T-helper 2 cell (primary cell): ENCODE measurements at regions not wholly inside any gene's neighbourhood (a gene's known extent, or its start where the extent isn't known, plus 50 kb on each side); places are given as distances from the start of the nearest gene placed in this dataset.
A peak's percentile ranks its signal among the peaks of the same experiment; 100 is the strongest.

ENCODE experiments used
- DNase-seq, 5 experiments: peaks; one replicate each; pipeline versions ENCODE4 v3.0.0 to v3.0.0-alpha.2; 2012 to 2022

DNA sequence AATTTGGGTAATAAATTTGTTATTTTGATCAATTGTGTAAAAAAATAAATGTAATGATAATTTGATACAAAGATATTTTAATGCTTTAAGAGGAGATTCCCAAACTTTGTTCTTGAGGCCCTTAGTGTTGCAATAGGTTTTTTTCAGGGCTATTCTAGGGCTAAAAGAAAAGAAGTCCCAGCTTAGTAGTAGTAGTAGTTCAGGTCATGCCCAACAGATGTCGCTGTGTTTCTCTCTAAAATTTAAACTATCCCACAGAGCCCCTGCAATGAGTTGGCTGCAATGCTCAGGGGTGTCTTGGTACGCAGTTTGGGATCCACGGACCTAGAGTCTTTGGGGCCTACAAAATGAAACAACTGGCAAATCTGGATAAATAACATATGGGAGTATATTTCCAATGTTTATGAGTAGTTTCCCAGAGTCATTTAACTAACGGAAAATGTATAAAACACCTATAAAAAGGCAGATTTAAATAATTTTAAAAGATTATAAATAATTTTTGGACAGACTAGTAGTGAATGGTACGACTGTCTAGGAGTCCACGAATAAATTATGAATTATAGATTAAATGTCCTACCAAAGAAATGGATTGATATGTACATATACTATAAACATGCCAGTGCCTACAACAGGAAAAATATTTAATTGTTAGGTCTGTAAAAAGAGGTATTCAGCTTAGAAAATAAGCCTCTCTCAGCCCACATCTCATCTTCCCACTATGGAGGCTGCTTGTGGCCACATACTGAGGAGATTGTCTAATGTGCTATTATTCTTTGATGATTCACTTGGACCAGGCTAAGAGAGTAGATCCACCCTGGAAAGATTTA, 228.5 kb upstream of the PMFBP1 start:
- peak in 1 of 5 experiments; percentile 14 for DNase-seq

DNA sequence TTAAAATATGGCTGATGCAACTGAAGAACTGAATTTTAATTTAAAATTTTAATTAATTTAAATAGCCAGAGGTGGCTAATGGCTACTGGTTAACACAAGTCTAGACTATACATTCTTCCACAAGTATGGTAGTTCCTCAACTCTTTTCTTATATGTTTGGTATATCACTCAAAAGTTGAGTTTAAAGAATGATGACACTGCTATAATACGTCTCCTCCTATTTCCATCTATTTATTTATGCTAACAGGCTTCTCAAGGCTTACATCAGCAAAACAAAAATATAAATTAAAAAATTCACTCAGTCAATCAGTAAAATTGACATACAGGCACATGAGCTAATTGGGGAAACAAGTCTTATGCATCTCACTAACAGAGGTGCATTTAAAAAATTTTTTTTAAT, 227.9 kb upstream of the PMFBP1 start:
- no peak for DNase-seq

DNA sequence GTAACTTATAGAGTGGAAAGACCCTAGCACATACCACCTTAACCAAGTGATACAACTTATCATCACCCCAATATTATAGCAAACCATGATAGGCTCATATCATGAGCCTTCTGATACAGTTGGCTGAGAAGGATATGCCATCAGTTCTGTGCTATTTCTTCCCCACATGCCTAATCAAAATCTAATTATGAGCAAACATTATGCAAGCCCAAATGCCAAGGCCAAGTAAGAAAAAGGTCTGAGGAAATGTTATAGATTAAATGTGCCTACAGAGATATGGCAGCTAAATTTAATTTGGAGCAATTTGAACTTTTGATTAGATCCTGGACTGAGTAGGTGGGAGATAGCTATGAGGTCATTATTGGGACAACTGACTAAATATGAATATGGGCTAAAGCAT, 225.9 kb upstream of the PMFBP1 start:
- DNase-seq: no peak

DNA sequence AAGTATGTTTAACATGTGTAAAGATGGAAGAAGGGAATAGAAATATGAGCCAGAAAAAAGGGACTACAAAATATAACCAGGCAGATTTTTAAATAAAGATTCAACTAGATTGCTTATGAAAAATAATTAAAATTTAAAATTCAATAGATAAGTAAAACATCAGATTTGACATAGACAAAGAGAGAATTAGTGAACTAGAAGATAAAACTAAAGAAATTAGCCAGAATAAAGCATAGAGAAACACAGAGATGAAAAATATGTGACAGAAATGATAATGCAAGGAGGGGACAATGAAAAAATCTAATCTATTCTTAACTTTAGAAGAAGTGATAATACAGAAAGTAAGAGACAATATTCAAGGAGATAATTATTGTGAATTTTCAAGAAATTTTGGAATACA, 222.6 kb upstream of the PMFBP1 start:
- DNase-seq: no peak

DNA sequence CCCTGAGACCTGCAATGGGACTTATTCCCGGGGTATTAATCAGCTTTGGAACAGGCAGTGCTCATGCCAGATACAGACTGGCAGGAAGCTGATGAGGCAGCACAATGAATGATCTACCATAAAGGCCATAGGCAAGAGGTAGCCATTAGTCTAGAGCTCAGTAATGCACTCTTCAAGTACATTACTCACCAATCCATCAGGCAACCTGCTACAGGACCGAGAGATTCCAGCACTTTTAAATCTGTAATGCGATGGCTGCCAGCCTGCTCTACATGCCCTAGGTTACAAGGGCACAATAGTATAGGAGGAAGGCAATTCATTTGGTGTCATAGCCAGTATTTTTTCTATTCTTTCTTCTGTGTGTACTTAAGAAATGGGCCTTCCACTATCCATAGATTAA, 217.8 kb upstream of the PMFBP1 start:
- no peak for DNase-seq

DNA sequence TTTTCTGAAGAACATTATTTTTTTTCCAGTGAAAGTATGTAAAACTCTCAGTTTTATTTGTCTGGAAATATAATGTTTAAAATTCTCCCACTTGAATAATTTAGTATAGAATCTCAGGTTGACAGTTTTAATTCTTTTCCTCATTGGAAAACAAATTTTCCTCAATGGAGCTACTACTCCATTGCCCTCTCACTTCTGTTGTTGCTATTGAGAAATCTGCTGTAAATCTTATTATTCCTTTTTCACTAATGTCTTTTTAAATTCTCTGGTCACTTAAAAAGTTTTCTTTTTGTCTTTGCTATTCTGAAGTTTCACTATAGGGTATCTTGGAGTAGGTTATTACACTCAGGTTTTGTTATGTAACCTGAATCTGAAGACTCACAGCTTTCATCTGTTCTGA, 216.1 kb upstream of the PMFBP1 start:
- DNase-seq: no peak

DNA sequence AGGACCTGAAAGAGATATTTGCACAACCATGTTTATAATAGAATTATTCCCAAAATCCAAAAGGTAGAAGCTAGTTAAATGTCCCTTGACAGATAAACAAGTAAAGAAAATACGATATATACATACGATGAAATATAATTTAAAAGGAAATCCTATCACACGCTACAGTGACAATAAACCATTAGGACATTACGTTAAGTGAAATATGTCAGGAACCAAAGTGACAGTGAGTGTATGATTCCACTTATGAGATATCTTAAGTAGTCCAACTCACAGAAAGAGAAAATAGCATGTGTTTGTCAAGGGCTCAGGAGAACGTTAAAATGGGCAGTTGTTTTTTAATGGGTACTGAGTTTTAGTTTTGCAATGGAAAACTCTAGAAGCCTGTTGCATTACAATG, 212.7 kb upstream of the PMFBP1 start:
- DNase-seq: no peak

DNA sequence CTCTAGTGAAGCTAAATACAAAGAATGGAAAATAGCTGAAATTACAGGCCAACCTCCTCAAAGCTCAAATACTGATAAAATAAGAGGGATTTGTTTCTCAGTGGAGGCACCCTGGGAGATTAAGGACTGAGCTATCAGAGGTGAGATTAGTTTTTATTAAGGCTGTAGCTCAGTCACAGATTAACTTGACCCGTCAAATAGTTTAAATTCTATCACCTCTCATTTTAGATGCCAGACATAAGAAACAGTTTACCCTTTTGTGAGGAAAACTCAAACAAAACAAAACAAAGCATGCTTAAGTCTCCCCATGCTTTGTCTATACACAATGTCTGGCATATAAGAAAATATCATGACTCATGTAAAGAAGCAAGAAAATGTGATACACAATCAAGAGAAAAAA, 208.3 kb upstream of the PMFBP1 start:
- no peak for DNase-seq

DNA sequence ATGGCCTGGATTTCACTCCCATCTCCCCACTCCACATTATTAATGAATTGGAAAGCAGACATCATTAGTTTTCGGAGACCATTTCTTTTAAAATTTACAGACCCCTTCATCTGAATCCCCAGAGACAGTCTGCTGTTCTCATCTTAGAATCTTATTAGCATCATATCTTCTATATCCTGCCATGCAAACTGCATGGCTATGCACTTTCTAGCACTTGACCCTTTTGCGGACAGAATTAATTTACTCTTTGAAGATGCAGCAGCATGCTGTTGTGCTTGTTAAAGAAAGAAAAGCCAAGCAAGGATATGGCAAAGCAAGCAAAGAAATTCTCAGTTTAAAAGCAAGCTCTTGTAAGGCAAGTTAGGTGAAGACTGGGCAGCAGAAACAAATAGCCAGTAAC, 201.2 kb upstream of the PMFBP1 start:
- no peak for DNase-seq

DNA sequence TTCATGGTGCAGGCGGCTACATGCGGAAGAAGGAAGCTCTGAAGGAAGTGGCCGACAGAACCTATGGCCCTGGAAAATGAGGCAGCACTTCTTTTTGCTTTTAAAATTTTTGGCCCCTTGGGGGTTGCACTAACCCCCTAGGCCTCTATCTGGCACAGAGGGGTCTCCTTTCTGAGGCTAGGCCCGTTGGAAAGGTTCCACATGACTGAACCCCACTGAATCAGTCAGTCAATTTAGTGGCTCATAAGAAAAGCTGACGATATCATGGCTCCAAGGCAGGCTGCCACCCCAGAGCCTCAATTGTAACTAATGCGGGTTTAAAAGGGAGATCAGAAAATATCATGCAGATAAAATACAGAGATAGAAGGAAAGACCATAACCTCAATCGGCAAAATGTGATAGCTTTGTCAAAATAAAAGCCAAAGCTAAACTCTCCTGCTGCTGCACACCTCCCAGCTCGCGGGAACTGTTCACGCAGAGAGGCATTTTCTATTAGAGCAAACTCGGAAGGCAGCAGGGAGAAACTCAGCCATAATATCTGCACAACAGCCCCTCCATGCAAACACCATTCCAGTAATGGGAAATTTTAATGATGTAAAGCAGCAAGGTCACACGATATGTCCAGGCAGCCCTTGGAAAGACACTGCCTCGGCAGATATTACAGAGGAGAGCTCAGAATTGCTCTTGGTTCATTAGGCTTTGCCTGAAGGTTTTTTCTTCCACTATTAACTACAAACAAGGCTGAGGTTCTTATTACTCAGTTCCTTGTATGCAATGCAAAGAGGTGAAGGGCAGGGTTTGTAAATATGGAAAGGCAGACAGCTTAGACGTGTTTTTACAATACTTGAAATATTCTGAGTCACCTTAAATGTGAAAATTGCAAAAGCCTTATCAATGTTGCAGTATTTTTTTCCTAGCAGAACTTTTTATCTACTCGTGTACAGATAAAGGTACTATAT, 200.4 kb upstream of the PMFBP1 start:
- DNase-seq: no peak

DNA sequence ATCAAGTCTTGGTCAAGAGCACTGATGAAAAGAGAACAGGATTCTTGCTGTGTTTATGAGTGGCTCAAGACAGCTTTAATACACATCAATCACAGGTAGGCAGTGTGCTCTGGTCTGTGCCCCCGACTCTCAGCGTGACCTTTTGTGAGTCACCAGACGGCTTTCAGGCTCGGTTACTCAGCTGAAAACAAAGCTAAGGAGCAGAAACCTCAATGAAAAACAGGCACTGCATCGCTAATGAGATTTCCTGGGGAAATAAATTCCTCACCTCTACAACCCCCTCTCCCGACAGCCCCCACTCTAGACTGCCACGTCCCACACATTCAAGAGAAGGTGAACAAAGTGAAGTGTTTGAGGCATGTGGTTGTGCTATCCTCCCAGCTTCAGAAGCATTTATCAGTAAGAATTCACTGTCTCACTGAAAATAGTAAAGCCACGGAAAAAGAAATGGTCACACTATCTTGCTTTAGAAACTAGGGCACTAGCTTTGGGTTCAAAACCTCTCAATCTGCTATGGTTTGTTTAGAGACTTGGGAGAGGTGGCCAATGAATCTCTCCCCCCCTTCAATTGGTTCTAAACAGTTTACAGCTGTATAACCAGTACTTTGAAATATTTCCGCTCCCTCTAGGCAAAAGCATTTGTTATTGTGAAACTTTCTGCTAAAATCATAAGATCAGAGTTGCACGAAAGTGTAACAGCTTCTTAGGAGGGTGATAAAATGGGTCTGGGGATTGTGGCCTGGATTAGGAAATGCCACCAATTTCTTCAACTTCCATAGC, 199.5 kb upstream of the PMFBP1 start:
- DNase-seq: no peak

DNA sequence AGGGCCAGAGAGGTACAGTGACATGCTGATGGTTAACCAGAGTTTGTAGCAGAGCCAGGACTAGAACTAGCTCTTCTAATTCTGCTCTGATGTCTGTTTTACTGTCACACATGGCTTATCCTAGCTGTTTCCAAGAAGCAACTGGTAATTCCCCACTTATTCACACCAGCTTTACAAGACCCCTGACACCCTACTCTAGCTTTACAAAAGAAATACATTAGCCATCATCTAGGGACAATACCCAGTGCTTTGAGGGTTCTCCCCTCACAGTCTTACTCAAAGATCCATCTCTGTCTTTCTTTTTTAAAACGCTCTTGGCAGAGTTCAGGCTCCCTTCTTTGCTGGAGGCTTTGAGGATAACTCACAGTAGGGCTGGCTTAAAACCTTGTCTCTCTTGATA, 197.3 kb upstream of the PMFBP1 start:
- no peak for DNase-seq

DNA sequence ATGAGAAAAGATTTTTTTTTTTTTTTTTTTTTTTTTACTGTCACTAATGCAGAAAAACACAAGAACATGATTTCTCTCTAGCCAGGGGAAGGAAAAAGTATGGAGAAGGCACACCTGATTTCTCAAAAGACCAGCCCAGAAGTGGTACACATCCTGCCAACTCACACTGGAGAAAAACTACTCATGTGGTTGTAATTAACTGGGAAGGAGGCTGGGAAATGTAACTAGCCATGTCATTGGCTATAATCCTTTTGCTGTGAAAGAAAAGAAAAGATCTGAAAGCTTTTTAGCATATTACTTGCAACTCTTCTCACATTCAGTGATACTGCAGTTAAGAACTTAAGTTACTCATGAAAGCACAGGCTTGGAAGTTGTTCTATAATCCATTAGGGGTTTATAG, 195.9 kb upstream of the PMFBP1 start:
- no peak for DNase-seq

DNA sequence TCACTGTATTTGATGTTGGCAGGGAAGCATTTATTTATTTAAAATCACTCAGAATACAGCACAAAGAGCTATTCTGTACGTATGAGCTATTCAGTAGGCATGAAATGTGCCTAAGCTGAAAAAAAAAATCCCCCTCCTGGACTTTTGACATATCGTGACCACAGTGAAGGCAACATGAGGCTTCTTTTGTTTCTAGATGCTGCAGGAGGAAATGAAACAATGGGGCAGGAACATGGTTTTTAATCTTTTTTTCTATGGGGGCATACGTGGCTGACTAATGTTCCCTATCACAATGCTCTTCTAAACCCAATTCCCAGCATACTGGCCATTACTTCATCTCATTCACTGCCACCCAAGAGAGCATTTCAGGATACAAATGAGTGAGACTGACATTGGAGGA, 191.0 kb upstream of the PMFBP1 start:
- no peak for DNase-seq

DNA sequence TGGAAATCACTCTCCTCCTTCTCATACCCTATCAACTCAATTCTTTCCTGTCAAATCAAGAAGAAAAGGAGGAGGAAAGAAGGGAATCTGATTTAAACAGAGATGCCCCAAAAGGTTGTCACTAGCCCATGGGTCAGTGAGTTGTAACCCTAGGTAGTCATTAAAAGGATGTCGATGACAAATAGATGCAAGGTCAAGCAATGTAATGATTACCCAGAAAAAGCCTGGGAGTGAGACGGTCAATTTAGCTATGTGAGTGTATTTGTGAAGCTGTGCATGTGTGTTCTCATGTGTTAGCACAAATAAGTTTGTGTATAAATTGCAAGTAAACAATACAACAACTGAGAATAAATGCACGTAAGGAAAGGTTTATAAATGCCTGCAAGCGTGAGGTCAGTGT, 190.5 kb upstream of the PMFBP1 start:
- DNase-seq: no peak

DNA sequence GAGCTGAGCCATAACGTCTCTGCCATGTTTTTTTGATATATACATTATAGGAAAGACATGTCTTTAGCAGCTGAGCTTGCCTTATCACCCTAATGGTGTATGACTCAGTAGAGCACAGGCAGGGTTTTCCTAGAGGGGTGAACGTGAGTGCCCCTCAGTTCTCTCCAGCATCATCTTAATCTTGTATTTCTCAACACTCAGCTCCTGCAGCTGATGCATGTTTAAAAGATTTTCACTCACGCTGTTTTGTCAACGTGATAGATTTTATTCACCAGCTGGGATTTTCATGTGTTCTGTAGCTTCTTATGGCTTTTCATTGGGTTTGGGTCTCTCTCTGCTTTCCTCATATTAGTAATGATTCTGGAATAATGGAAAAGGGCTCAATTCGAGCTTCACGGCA, 186.0 kb upstream of the PMFBP1 start:
- DNase-seq: no peak

DNA sequence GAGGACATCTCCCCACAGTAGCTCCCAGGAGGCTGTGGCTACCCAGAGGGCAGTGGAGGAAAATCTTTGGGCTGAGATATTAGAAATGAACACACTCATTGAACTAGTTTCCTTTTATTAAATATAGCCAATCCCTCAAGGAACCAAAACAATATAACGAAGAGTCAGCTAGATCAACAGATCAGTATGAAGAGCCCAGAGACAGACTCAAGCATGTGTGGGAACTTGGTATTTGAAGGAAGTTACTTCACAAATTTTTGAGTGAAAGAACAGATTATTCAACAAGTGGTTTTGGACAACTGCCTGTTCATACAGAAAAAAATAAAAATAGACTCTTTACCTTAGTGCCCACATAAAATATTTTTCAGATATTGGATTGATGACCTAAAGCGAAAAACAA, 183.6 kb upstream of the PMFBP1 start:
- DNase-seq: no peak

DNA sequence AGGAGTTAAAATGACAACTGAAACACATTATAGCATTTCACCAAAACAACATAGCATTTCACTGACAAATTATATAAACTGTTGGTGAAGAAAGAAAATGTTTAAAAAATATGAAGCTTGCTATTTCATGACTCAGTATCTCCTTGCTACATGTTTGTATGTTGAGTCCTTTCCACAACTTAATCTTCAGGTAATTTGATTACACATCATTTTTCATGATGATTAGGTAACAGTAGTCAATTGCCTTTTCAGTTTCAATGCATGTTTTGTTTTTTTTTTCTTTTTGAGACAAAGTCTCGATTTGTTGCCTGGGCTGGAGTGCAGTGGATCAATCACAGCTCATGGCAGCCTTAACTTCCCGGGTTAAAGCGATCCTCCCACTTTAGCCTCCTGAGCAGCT, 177.8 kb upstream of the PMFBP1 start:
- no peak for DNase-seq

DNA sequence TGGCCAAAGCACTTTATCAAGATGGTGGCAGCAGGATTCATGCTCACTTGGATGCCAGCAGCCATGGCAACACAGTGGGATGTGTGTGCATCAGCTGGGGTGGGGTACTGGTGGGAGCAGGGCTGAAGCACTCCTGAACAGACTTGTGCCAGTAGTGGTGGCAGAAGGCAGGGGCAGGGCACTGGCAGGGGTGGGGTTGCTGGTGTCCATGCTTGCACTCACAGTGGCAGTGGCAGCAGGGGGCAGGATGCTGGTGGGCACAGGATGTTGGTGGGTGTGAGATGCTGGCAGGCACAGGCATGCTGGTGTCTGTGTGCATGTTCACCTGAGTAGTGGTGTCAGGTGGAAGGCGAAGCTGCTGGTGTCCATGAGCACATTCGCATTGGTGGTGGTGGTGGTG, 161.0 kb upstream of the PMFBP1 start:
- no peak for DNase-seq

DNA sequence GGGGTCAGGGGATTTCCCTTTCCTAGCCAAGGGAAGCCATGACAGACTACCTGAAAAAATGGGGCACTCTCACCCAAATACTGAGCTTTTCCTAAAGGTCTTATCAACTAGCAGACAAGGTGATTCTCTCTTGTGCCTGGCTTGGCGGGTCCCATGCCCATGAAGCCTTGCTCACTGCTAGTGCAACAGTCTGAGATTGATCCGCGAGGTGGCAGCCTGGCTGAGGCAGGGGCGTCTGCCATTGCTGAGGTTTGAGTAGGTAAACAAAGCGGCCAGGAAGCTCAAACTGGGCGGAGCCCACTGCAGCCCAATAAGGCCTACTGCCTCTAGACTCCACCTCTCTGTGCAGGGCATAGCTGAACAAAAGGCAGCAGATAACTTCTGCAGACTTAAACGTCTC, 152.6 kb upstream of the PMFBP1 start:
- no peak for DNase-seq

DNA sequence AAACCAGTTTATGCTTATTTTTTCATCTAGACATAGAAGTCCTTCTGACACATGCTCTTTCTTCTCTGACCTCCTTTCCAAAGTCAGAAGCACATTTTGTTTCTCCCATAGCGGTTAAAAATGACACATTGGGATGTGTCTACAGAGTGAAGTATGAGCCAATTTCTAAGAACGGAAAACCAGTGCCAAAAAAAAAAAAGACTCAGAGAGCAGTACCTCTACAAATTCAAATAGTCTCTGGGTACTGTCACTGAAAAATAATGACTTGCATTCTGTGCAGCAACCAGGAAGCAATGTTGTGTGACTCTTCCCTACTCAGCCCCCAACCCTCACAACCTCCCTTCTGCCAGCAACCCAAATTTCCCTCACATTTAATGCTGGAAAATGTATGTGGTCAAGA, 145.5 kb upstream of the PMFBP1 start:
- no peak for DNase-seq

DNA sequence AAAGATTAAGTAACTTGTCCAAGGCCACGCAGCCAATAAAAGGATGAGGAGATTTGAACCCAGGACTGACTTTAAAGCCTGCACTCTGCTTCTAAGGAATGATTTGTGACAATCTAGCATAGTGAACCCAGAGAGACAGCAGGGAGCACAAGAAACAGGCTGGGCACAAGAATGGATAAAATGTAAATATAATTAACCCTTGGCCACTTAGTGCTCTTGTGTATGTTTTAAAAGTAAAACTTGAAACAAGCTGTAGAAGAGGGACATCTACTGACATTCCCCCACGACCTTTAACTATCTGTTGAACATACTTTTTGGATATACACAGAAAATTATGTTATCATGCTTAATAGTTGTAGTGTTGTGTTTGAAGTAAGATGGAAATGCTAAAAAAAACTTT, 141.9 kb upstream of the PMFBP1 start:
- no peak for DNase-seq

DNA sequence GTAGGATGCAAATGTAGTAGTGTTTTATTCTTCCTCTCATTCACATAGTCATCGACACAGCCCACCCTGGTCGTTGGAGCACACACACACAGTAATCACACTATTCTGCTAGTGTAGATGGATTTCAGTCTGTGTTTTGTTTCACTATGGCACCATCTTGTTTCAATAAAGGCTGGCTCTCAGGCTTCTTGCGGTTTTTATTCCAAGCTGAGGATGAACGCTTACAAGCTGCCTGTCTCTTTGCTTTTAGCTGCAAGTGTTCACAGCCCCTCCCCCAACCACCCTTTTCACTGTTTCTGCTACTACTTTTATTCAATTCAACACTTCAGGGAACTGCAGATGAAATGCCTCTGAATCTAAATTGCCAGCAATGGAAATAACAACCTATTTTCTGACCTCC, 140.9 kb upstream of the PMFBP1 start:
- no peak for DNase-seq
